Kidney epithelial cell (primary cell): ENCODE measurements at regions not wholly inside any gene's neighbourhood (a gene's known extent, or its start where the extent isn't known, plus 50 kb on each side); places are given as distances from the start of the nearest gene placed in this dataset.

ENCODE experiments used
- DNase-seq: peaks from one replicate; pipeline ENCODE4 v3.0.0-alpha.2; 2010; ENCODE audit warnings: low read depth
- H3K27me3 ChIP-seq: 2 replicates; pipeline ENCODE4 v1.6.0; 2011; ENCODE audit warnings: low read length; ENCODE audit not compliant: control insufficient read depth, insufficient read depth
- H3K36me3 ChIP-seq: 2 replicates; pipeline ENCODE4 v1.5.1; 2011; ENCODE audit warnings: low read length; ENCODE audit not compliant: control insufficient read depth, insufficient read depth
- H3K4me3 ChIP-seq: 2 replicates; pipeline ENCODE4 v1.5.1; 2011; ENCODE audit warnings: low read depth, mild to moderate bottlenecking, control low read depth, low read length
- CTCF ChIP-seq: IDR thresholded peaks from 2 replicates; pipeline ENCODE4 v1.5.1; 2011; ENCODE audit warnings: mild to moderate bottlenecking, moderate library complexity, low read length, control low read depth, inconsistent platforms; ENCODE audit not compliant: insufficient read depth, poor library complexity, severe bottlenecking

GRCh38 chr7:85306115-85306514 is 119.3 kb upstream of the SEMA3D start:
- Histone ChIP-seq H3K27me3 (no peaks in the 10 kb centered on the region), H3K36me3 (no peaks in the 10 kb centered on the region), H3K4me3 (no peak overlapping the region)
- no peak for DNase-seq
- no peak for TF ChIP-seq CTCF

GRCh38 chr7:85294176-85294575 is 107.3 kb upstream of the SEMA3D start:
- Histone ChIP-seq H3K27me3 (no peaks in the 10 kb centered on the region), H3K36me3 (no peaks in the 10 kb centered on the region), H3K4me3 (no peak overlapping the region)
- no peak for DNase-seq
- TF ChIP-seq CTCF = no peak

- Histone ChIP-seq H3K27me3 (no peaks in the 10 kb centered on the region), H3K36me3 (no peaks in the 10 kb centered on the region), H3K4me3 (no peak overlapping the region)
- TF ChIP-seq CTCF = no peak
- DNase-seq = no peak
These were observed 106.2 kb upstream of the SEMA3D start for GRCh38 chr7:85292908-85293576.

GRCh38 chr7:85290269-85290668 is 103.4 kb upstream of the SEMA3D start:
- no peak for DNase-seq
- Histone ChIP-seq H3K4me3 (no peak overlapping the region), H3K36me3 (no peaks in the 10 kb centered on the region), H3K27me3 (no peaks in the 10 kb centered on the region)
- no peak for TF ChIP-seq CTCF

- TF ChIP-seq CTCF = no peak
- H3K4me3 ChIP-seq = no peak overlapping the region
- no peaks in the 10 kb centered on the region for H3K36me3 ChIP-seq
- H3K27me3 ChIP-seq = no peaks in the 10 kb centered on the region
- no peak for DNase-seq
These were observed 102.4 kb upstream of the SEMA3D start for GRCh38 chr7:85289279-85289678.

- no peak for TF ChIP-seq CTCF
These were observed 100.4 kb upstream of the SEMA3D start for GRCh38 chr7:85287106-85287825.

More at GRCh38 chr7:85287106-85287825, 100.4 kb upstream of the SEMA3D start:
- no peak for DNase-seq
- Histone ChIP-seq H3K36me3 (no peaks in the 10 kb centered on the region), H3K27me3 (no peaks in the 10 kb centered on the region), H3K4me3 (no peak overlapping the region)
